ENCODE measurements at regions not wholly inside any gene's neighbourhood (a gene's known extent, or its start where the extent isn't known, plus 50 kb on each side); places are given as distances from the start of the nearest gene placed in this dataset.

GRCh38 chr6:14348389-14348788 lies 230.8 kb downstream of the CD83 start (continued):
- TF ChIP-seq CTCF (conservative IDR thresholded peaks at IDR 0.05; ENCODE audit: low read depth in 2 of 2) = no peak

GRCh38 chr6:14349507-14349906 lies 231.9 kb downstream of the CD83 start:
- Mint-ChIP-seq H3K4me1 (peaks cover 18% of the 10 kb centered on the region), H3K36me3 (ENCODE audit: low read depth) (peaks cover 4% of the 10 kb centered on the region; the same call in 1 of the 3 replicates)
- TF ChIP-seq STAT1 (IDR thresholded peaks at IDR 0.05; ENCODE audit: unreplicated experiment) (no peak), ZNF114 (CRISPR knock-in tag; IDR thresholded peaks at IDR 0.05) (no peak), CREB1 (CRISPR knock-in tag; IDR thresholded peaks at IDR 0.05; ENCODE audit: low read depth) (no peak), CTCF (conservative IDR thresholded peaks at IDR 0.05; ENCODE audit: low read depth in 2 of 2) (no peak), JUNB (IDR thresholded peaks at IDR 0.05; ENCODE audit: unreplicated experiment) (no peak), ZNF462 (CRISPR knock-in tag; IDR thresholded peaks at IDR 0.05) (no peak), EZH2 (IDR thresholded peaks at IDR 0.05; ENCODE audit: low read depth, unreplicated experiment) (no peak)

More at GRCh38 chr6:14349507-14349906, 231.9 kb downstream of the CD83 start:
- H3K79me2 ChIP-seq (replicated peaks; ENCODE audit: insufficient read depth) = no peaks in the 10 kb centered on the region
- no peaks in the 10 kb centered on the region for H4K20me1 ChIP-seq (replicated peaks; ENCODE audit: insufficient read depth)
- no peak overlapping the region for H2AFZ ChIP-seq
- H3K4me3 Mint-ChIP-seq = no peak overlapping the region
- H3K4me2 ChIP-seq = no peak overlapping the region
- H3K27ac Mint-ChIP-seq = no peak overlapping the region
- peaks cover 11% of the 10 kb centered on the region for H3K9me2 ChIP-seq (ENCODE audit: insufficient read depth)
- no peaks in the 10 kb centered on the region for H3K36me3 ChIP-seq (ENCODE audit: insufficient read depth)
- H3K4me3 ChIP-seq = no peak overlapping the region
- no peaks in the 10 kb centered on the region for H3F3A ChIP-seq (replicated peaks; ENCODE audit: low read depth)
- no peak for ATAC-seq
- H3K9me3 Mint-ChIP-seq = peaks cover 13% of the 10 kb centered on the region
- H3K27ac ChIP-seq (ENCODE audit: low read depth) = no peak overlapping the region
- H3K27me3 ChIP-seq (ENCODE audit: insufficient read depth) = no peaks in the 10 kb centered on the region
- peaks cover 9% of the 10 kb centered on the region; the same call in 1 of the 2 replicates for H3K4me1 ChIP-seq (ENCODE audit: insufficient read depth)
- peaks cover 2% of the 10 kb centered on the region for H3K27me3 Mint-ChIP-seq (ENCODE audit: insufficient read depth, low read depth, poor library complexity)
- no peak for DNase-seq (ENCODE audit: low spot score)
